Heart left ventricle (tissue), 13 donors: ENCODE measurements at regions not wholly inside any gene's neighbourhood (a gene's known extent, or its start where the extent isn't known, plus 50 kb on each side); places are given as distances from the start of the nearest gene placed in this dataset.

Experiments
- CTCF ChIP-seq, 12 donors: fragments of 200-600 bp; sonication (generic) in 4 of 12; IDR thresholded peaks; one replicate each; pipeline versions ENCODE4 v1.5.0 to v1.8.0; 2018 to 2022; ENCODE audit warnings: antibody characterized with exemption in 12 of 12, mild to moderate bottlenecking in 5 of 12
- POLR2A ChIP-seq, 2 donors: fragments of 450-650 bp; IDR thresholded peaks; one replicate each; pipeline ENCODE4 v1.6.1; 2017; ENCODE audit warnings: antibody characterized with exemption in 2 of 2, mild to moderate bottlenecking in 2 of 2, moderate library complexity in 2 of 2
- donor health status: ischemic (EF 13 %, LVEDD 7.1; RV severe dilation, severe dysfunction).
- donor health status: DM: no; HTN: yes; CAD: no.
- donor health status: DM: no; HTN: no; CAD: no.
- donor health status: ischemic (EF 25% LVEDD 6.9; RV normal size, moderate dysfunction).
- donor health status: ischemic (EF 25% LVEDD 5.7; RV mildly dilated, moderate dysfunction).
- donor health status: ischemic (EF 35%, LVEDD 5.7; RV mildly dilated, moderate dysfunction).
- donor health status: nonischemic (EF 11% LVEDD 7.7; RV severe dilation, severe dysfunction).
- donor health status: DM: yes; HTN: yes; CAD: no.
- donor health status: PGD.
- donor health status: ischemic (EF 29% LVEDD 5.4; RV normal size, mild dysfunction).
- donor health status: nonischemic (EF 23%, LVEDD 6.1; RV moderate dilation, normal function).

DNA sequence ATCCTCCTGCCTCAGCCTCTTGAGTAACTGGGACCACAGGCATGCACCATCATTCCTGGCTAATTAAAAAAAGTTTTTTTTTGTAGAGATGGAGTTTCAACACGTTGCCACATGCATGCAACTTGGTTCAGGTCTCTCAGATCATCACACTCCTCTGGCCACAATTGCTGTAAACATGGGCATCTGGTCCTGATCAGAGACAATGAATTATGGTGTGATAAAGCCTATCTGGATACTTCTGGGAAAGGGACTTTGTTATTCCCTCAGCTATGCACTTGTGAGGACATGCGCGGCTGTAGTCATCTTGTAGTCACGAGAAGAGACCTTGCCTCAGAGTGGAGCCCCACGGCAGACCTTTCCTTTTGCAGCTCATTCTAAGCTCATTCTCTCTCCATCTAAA lies 210.9 kb upstream of the ZFP64 start:
- TF ChIP-seq POLR2A (IDR thresholded peaks at IDR 0.05) (no peak), CTCF (IDR thresholded peaks at IDR 0.05) (no peak)
